ENCODE measurements at regions not wholly inside any gene's neighbourhood (a gene's known extent, or its start where the extent isn't known, plus 50 kb on each side); places are given as distances from the start of the nearest gene placed in this dataset.

GRCh38 chr10:78775891-78776290, 292.9 kb upstream of the ZMIZ1 start:
- TF ChIP-seq CTCF (IDR thresholded peaks at IDR 0.05) (no peak), POLR2A (IDR thresholded peaks at IDR 0.05) (no peak)

All from thyroid gland (tissue), 4 donors.